ENCODE measurements at regions not wholly inside any gene's neighbourhood (a gene's known extent, or its start where the extent isn't known, plus 50 kb on each side); places are given as distances from the start of the nearest gene placed in this dataset.

DNA sequence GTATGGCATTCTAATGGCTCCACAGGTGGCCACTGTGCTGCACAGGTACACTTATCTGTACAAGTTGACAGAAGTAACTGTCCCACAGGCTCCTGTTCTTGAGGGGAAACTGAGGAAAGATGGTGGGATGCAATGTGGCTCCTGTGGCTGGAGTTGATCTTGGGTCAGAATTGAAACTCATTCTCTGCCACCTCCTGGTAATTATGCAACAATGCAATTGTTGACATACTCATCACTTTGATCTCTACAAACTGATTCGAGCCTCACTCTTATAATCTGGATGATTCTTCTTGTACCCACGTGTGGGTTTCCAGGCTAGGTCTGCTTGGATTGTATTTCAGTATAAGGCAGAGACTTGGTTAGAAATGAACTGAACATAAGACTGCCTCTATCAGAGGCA, 148.8 kb downstream of the CCNG2 start:
- intact Hi-C loops (cut with micrococcal nuclease; ENCODE audit: unreplicated experiment): no loop called here
- Histone ChIP-seq H2AFZ (ENCODE audit: low read length) (no peak overlapping the region), H3K4me1 (ENCODE audit: insufficient read depth, low read length) (no peaks in the 10 kb centered on the region), H3K4me2 (ENCODE audit: low read depth, low read length) (no peak overlapping the region), H4K20me1 (ENCODE audit: insufficient read depth, low read length) (no peaks in the 10 kb centered on the region), H3K27me3 (ENCODE audit: control insufficient read depth in 1 of 2, insufficient read depth in 2 of 2, low read length in 2 of 2) (no peaks in the 10 kb centered on the region; a peak in 1 of 5 replicates), H3K79me2 (ENCODE audit: insufficient read depth, low read length) (no peaks in the 10 kb centered on the region), H3K9ac (ENCODE audit: insufficient read depth, low read depth, low read length) (no peak overlapping the region), H3K9me3 (ENCODE audit: low read length) (no peaks in the 10 kb centered on the region), H3K4me3 (replicated peaks in 1 of 3; ENCODE audit: insufficient read depth in 1 of 3, low read depth in 2 of 3, low read length in 3 of 3) (no peak overlapping the region), H3K36me3 (replicated peaks in 1 of 2; ENCODE audit: control insufficient read depth in 1 of 2, insufficient read depth in 2 of 2, low read length in 2 of 2) (no peaks in the 10 kb centered on the region), H3K27ac (ENCODE audit: extremely low read length, insufficient read depth, low read length) (no peak overlapping the region)
- FAIRE-seq: no peak
- ChIA-PET CTCF (ENCODE audit: low intra/inter-chr PET ratio, low total read pairs) (no interaction called here), POLR2A (no interaction called here)
- BruUV-seq (replicated peaks): no TSS peak
- DNase-seq (ENCODE audit: low spot score): no peak
- ATAC-seq: no peak
- in situ Hi-C loops (cut with HindIII; ENCODE audit: extremely low pct_ligation_motif_present, low pct_unique_long_range_greater_than_20kb): loop anchor here (5.0 kb wide), 1 partner anchor 63 kb away; no protein-coding TSS in a partner anchor
- WGBS (ENCODE audit: low lambda C conversion rate): 0% methylated on average over 2 of the region's 2 CpGs
- no peak for TF ChIP-seq SPEN (CRISPR knock-in tag; IDR thresholded peaks at IDR 0.05; ENCODE audit: low read depth)
- no peak for TF ChIP-seq SRSF9 (IDR thresholded peaks at IDR 0.05; ENCODE audit: borderline replicate concordance, insufficient read depth, low read depth, low read length, poor library complexity, severe bottlenecking)
- no peak for TF ChIP-seq CBX2 (IDR thresholded peaks at IDR 0.05; ENCODE audit: low read depth, low read length)
- no peak for TF ChIP-seq CBX2 (CRISPR knock-in tag; IDR thresholded peaks at IDR 0.05; ENCODE audit: low read depth)
- no peak for TF ChIP-seq ZNF326 (CRISPR knock-in tag; IDR thresholded peaks at IDR 0.05; ENCODE audit: borderline replicate concordance)
- no peak for TF ChIP-seq ZNF484 (CRISPR knock-in tag; IDR thresholded peaks at IDR 0.05; ENCODE audit: borderline replicate concordance, low read depth)
- no peak for TF ChIP-seq EED (CRISPR knock-in tag; IDR thresholded peaks at IDR 0.05)
- no peak for TF ChIP-seq HOXA9 (CRISPR knock-in tag; IDR thresholded peaks at IDR 0.05; ENCODE audit: borderline replicate concordance)
- TF ChIP-seq, protein P1, sequence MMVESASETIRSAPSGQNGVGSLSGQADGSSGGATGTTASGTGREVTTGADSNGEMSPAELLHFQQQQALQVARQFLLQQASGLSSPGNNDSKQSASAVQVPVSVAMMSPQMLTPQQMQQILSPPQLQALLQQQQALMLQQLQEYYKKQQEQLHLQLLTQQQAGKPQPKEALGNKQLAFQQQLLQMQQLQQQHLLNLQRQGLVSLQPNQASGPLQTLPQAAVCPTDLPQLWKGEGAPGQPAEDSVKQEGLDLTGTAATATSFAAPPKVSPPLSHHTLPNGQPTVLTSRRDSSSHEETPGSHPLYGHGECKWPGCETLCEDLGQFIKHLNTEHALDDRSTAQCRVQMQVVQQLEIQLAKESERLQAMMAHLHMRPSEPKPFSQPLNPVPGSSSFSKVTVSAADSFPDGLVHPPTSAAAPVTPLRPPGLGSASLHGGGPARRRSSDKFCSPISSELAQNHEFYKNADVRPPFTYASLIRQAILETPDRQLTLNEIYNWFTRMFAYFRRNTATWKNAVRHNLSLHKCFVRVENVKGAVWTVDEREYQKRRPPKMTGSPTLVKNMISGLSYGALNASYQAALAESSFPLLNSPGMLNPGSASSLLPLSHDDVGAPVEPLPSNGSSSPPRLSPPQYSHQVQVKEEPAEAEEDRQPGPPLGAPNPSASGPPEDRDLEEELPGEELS (CRISPR knock-in tag; IDR thresholded peaks at IDR 0.05): no peak
- TF ChIP-seq ZNF205 (CRISPR knock-in tag; IDR thresholded peaks at IDR 0.05): no peak
- TF ChIP-seq, protein P2, sequence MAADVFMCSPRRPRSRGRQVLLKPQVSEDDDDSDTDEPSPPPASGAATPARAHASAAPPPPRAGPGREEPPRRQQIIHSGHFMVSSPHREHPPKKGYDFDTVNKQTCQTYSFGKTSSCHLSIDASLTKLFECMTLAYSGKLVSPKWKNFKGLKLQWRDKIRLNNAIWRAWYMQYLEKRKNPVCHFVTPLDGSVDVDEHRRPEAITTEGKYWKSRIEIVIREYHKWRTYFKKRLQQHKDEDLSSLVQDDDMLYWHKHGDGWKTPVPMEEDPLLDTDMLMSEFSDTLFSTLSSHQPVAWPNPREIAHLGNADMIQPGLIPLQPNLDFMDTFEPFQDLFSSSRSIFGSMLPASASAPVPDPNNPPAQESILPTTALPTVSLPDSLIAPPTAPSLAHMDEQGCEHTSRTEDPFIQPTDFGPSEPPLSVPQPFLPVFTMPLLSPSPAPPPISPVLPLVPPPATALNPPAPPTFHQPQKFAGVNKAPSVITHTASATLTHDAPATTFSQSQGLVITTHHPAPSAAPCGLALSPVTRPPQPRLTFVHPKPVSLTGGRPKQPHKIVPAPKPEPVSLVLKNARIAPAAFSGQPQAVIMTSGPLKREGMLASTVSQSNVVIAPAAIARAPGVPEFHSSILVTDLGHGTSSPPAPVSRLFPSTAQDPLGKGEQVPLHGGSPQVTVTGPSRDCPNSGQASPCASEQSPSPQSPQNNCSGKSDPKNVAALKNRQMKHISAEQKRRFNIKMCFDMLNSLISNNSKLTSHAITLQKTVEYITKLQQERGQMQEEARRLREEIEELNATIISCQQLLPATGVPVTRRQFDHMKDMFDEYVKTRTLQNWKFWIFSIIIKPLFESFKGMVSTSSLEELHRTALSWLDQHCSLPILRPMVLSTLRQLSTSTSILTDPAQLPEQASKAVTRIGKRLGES (CRISPR knock-in tag; IDR thresholded peaks at IDR 0.05; ENCODE audit: borderline replicate concordance): no peak
- TF ChIP-seq ZNF773 (CRISPR knock-in tag; IDR thresholded peaks at IDR 0.05; ENCODE audit: borderline replicate concordance): no peak
- no peak for TF ChIP-seq CREM (IDR thresholded peaks at IDR 0.05)
- TF ChIP-seq CREM (CRISPR knock-in tag; IDR thresholded peaks at IDR 0.05): no peak
- no peak for TF ChIP-seq SMARCE1 (IDR thresholded peaks at IDR 0.05; ENCODE audit: borderline replicate concordance)
- no peak for TF ChIP-seq ZNF230 (CRISPR knock-in tag; IDR thresholded peaks at IDR 0.05)
- no peak for TF ChIP-seq ZNF777 (CRISPR knock-in tag; IDR thresholded peaks at IDR 0.05)
- TF ChIP-seq SATB2 (CRISPR knock-in tag; IDR thresholded peaks at IDR 0.05): no peak
- TF ChIP-seq, protein P3, sequence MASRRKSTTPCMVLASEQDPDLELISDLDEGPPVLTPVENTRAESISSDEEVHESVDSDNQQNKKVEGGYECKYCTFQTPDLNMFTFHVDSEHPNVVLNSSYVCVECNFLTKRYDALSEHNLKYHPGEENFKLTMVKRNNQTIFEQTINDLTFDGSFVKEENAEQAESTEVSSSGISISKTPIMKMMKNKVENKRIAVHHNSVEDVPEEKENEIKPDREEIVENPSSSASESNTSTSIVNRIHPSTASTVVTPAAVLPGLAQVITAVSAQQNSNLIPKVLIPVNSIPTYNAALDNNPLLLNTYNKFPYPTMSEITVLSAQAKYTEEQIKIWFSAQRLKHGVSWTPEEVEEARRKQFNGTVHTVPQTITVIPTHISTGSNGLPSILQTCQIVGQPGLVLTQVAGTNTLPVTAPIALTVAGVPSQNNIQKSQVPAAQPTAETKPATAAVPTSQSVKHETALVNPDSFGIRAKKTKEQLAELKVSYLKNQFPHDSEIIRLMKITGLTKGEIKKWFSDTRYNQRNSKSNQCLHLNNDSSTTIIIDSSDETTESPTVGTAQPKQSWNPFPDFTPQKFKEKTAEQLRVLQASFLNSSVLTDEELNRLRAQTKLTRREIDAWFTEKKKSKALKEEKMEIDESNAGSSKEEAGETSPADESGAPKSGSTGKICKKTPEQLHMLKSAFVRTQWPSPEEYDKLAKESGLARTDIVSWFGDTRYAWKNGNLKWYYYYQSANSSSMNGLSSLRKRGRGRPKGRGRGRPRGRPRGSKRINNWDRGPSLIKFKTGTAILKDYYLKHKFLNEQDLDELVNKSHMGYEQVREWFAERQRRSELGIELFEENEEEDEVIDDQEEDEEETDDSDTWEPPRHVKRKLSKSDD (CRISPR knock-in tag; IDR thresholded peaks at IDR 0.05; ENCODE audit: low read depth): no peak
- TF ChIP-seq MYNN (CRISPR knock-in tag; IDR thresholded peaks at IDR 0.05; ENCODE audit: low read depth): no peak

All from HepG2 (cell line).